A172 (cell line): ENCODE measurements at regions not wholly inside any gene's neighbourhood (a gene's known extent, or its start where the extent isn't known, plus 50 kb on each side); places are given as distances from the start of the nearest gene placed in this dataset.
"Not testable (repeated sequence)": the region's sequence is repeated elsewhere in the genome, so short reads cannot be mapped to it uniquely, and the experiment has no call there.

Source experiments
- DNase-seq: peaks from one replicate; pipeline ENCODE4 v3.0.0-alpha.2; 2015; ENCODE audit warnings: low spot score

- no peak for DNase-seq
Measured at GRCh38 chr11:44388828-44389657, 79.1 kb upstream of the ALX4 start.

GRCh38 chr11:44389963-44390605, 80.1 kb upstream of the ALX4 start:
- DNase-seq: no peak

- DNase-seq: not testable (repeated sequence)
Measured at GRCh38 chr11:44391004-44391403, 81.1 kb upstream of the ALX4 start.

- DNase-seq: not testable (repeated sequence)
Measured at GRCh38 chr11:44396746-44397145, 86.8 kb upstream of the ALX4 start.

- DNase-seq: no peak
Measured at GRCh38 chr11:44397586-44398178, 87.7 kb upstream of the ALX4 start.

GRCh38 chr11:44398266-44399030, 88.5 kb upstream of the ALX4 start:
- no peak for DNase-seq

GRCh38 chr11:44399968-44400367, 90.0 kb upstream of the ALX4 start:
- DNase-seq: no peak

GRCh38 chr11:44400431-44400830, 90.5 kb upstream of the ALX4 start:
- peak; percentile 27 for DNase-seq

GRCh38 chr11:44402466-44403075, 92.6 kb upstream of the ALX4 start:
- no peak for DNase-seq

GRCh38 chr11:44403176-44403575, 93.2 kb upstream of the ALX4 start:
- DNase-seq: no peak

GRCh38 chr11:44403587-44404273, 93.8 kb upstream of the ALX4 start:
- DNase-seq: no peak

- DNase-seq: no peak
Measured at GRCh38 chr11:44404301-44404700, 94.4 kb upstream of the ALX4 start.

GRCh38 chr11:44404736-44405395, 94.9 kb upstream of the ALX4 start:
- no peak for DNase-seq

GRCh38 chr11:44407211-44407996, 97.5 kb upstream of the ALX4 start:
- DNase-seq: no peak

GRCh38 chr11:44408141-44408540, 98.2 kb upstream of the ALX4 start:
- DNase-seq: no peak

- DNase-seq: no peak
Measured at GRCh38 chr11:44408711-44409470, 99.0 kb upstream of the ALX4 start.

- no peak for DNase-seq
Measured at GRCh38 chr11:44409558-44410236, 99.8 kb upstream of the ALX4 start.

- DNase-seq: peak; percentile 31
Measured at GRCh38 chr11:44416776-44417175, 106.8 kb upstream of the ALX4 start.
